ENCODE measurements at regions not wholly inside any gene's neighbourhood (a gene's known extent, or its start where the extent isn't known, plus 50 kb on each side); places are given as distances from the start of the nearest gene placed in this dataset.

GRCh38 chr12:89140141-89140540 is 212.2 kb downstream of the DUSP6 start:
- TF ChIP-seq, protein P1, sequence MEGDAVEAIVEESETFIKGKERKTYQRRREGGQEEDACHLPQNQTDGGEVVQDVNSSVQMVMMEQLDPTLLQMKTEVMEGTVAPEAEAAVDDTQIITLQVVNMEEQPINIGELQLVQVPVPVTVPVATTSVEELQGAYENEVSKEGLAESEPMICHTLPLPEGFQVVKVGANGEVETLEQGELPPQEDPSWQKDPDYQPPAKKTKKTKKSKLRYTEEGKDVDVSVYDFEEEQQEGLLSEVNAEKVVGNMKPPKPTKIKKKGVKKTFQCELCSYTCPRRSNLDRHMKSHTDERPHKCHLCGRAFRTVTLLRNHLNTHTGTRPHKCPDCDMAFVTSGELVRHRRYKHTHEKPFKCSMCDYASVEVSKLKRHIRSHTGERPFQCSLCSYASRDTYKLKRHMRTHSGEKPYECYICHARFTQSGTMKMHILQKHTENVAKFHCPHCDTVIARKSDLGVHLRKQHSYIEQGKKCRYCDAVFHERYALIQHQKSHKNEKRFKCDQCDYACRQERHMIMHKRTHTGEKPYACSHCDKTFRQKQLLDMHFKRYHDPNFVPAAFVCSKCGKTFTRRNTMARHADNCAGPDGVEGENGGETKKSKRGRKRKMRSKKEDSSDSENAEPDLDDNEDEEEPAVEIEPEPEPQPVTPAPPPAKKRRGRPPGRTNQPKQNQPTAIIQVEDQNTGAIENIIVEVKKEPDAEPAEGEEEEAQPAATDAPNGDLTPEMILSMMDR (conservative IDR thresholded peaks at IDR 0.05 in 1 of 2, IDR thresholded peaks at IDR 0.05 in 1 of 2; ENCODE audit: extremely low read depth in 1 of 2, insufficient read depth in 1 of 2, low read depth in 1 of 2, low read length in 2 of 2), result no peak
- no peak for TF ChIP-seq EZH2 (IDR thresholded peaks at IDR 0.05; ENCODE audit: borderline replicate concordance, low read length)

All from mammary epithelial cell (primary cell).